HG03571 (cell line): ENCODE measurements at regions not wholly inside any gene's neighbourhood (a gene's known extent, or its start where the extent isn't known, plus 50 kb on each side); places are given as distances from the start of the nearest gene placed in this dataset.
"Not testable (repeated sequence)": the region's sequence is repeated elsewhere in the genome, so short reads cannot be mapped to it uniquely, and the experiment has no call there.

ENCODE experiments used
- ATAC-seq: cut with Tn5 transposase; IDR thresholded peaks from one replicate; pipeline ENCODE4 v1.9.1; 2021; ENCODE audit not compliant: unreplicated experiment

DNA sequence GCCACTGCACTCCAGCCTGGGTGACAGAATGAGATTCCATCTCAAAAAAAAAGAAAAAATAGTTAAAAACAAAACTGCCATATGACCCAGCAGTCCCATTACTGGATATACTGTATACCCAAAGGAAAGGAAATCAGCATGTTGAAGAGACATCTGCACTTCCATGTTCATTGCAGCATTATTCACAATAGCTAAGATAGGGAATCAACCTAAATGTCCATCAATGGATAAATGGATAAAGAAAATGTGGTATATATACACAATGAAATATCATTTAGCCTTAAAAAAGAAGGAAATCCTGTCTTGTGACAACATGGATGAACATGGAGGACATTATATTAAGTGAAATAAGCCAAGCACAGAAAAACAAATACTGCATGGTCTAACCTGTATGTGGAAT lies 160.7 kb downstream of the DUSP6 start:
- ATAC-seq: not testable (repeated sequence)

DNA sequence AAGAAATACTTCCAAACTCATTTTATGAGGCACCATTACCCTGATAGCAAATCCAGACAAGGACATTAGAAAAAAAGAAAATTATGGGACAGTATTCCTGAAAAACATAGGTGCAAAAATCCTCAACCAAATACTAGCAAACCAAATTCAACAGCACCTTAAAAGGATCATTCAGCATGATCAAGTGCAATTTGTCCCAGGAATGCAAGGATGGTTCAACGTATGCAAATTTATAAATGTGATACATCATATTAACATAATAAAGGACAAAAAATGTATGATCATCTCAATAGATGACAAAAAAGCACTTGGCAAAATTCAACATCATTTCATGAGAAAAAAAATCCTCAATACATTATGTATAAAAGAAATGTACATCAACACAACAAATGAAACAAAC lies 162.9 kb downstream of the DUSP6 start:
- no peak for ATAC-seq

DNA sequence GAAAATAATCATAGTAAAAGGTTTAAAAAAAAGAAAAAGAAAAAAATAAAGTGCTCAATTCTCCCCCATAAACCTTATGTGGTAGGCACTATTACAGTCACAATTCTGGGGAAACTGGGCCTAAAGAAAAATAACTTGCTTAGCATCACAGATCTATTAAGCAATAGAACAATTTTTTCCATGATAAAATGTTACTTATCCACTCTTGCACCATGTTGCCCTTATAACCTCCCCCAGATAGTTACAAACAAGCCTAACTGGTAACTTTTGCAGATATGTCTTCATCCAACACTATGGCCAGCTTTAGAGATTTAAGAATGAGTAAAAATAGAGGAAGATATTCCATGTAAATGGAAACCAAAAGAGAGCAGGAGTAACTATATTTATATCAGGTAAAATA lies 164.8 kb downstream of the DUSP6 start:
- no peak for ATAC-seq

DNA sequence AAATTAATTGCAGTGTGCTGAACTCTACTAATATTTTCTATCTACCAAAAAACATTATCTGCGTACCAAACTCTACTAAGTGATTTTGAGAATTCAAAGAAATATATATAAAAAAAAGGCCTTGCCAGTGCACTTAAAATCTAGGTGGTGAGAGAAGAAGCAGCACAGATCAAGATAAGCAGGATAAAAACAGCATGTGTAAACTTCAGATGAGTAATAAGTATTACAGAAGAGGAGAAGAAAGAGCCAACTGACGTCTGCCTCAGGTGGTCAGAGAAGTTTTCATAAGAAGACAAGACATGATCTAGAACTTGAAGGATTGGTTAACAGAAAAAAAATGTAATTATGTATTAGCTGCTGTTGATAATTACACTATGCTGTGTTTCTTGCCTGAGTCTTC lies 166.4 kb downstream of the DUSP6 start:
- ATAC-seq: no peak

DNA sequence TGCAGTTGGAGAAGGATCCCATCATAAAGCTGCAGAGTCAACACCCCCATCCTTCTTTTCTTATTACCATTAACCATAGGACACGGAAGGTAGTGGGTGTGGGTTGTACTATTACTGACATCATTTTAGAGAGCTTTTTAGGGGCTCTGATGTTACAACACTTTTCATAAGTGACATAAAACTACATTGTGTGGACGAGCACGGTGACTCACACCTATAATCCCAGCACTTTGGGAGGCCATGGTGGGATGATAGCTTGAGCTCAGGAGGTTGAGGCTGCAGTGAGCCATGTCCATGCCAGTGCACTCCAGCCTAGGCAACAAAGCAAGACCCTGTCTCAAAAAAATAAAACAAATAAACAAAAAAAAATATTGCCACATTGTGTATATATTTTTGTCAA lies 167.1 kb downstream of the DUSP6 start:
- ATAC-seq: no peak

DNA sequence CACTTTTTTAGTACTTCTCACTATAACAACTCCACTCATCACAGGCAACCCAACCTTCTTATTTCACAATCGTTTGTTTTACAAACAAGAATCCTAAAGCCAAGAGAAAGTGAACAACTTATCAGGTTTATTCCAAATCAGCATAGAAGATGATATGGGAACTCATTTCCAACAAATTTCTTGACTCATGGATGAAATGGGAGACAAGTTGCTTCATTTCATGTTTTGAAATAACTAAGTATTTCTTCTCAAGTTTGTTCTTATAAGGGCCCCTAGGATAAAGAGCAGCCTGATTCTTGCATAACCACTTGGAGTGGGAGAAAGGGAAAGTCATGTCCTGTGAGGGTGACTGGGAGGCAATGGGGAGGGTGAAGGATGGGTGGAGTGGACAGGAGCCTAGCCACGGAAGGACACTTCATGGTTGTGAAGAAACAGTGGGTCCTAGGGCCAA lies 168.3 kb downstream of the DUSP6 start:
- no peak for ATAC-seq

DNA sequence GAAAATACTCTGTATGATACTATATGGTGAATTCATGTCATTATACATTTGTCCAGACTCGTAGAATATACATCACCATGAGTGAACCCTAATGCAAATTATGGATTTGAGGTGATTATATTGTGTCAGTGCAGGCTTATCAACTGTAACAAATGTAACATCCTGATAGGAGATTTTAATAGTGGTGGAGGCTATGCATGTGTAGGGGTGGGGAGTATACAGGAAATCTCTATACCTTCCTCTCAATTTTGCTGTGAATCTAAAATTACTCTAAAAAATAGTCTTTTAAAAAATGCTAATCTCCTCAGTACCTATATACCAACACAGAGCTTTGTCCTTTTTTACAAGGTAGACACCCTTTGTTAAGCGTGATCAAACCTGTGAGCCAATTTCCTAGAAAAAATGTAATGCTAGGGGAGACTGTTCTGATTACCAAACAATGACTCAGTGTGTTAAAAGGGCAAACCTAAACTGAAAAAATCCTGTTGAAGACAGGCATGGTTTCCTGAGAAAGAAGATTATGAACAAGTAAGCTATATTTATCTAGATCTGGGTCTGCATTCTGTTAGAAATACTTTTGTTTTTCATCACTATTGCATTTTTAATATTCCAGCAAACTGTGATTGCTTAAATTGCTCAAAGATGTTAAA lies 170.9 kb downstream of the DUSP6 start:
- no peak for ATAC-seq

DNA sequence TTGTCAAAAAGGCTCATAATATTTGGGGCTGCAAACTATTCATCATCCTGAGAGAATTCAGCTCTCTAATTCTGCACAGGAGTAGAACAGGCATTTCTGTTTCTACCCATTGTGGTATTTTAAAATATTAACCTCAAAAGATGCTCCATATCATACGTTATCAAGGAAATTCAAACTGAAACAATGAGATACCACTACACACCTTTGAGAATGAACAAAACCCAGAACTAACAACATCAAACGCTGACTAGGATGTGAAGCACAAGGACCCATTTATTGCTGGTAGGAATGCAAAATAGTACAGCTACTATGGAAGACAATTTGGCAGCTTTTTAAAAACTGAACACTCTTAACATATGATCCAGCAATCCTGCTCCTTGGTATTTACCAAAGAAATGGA lies 171.8 kb downstream of the DUSP6 start:
- ATAC-seq: no peak

DNA sequence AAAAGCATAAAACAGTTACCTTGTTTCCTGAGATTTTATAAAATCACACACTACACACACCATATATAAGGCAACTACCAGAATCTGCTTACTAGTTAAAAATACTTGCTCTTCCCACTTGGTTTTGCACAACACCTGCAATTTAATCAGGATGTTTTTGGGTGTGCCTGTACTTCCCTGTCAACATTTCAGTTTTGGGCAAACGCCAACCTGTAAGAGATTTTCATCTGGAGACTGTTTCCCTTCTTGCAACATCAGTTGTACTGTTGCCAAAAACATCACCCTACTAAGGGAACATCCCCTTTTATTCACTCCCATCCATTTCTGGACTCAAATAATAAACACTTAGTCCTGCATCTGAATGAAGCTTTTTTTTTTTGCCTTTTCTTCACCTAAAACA lies 172.3 kb downstream of the DUSP6 start:
- no peak for ATAC-seq

DNA sequence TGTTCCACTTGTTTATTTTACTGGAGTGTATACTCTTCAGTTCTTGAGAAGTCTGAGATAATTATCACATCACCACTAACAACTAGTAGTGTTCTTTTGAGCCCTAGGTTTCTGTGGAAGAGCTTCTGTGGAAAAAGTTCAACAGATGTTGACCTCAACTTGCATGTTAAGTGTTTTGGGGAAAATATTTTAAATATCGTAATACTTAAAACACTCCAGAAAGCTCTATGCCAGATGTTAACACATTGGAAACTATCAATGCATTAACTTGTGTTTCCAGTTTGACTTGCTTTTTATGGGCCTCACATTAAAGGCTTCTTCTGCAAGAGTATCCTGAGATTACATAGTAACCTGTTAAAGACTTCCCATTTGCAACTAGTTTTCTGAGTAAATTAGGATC lies 173.1 kb downstream of the DUSP6 start:
- ATAC-seq: no peak

DNA sequence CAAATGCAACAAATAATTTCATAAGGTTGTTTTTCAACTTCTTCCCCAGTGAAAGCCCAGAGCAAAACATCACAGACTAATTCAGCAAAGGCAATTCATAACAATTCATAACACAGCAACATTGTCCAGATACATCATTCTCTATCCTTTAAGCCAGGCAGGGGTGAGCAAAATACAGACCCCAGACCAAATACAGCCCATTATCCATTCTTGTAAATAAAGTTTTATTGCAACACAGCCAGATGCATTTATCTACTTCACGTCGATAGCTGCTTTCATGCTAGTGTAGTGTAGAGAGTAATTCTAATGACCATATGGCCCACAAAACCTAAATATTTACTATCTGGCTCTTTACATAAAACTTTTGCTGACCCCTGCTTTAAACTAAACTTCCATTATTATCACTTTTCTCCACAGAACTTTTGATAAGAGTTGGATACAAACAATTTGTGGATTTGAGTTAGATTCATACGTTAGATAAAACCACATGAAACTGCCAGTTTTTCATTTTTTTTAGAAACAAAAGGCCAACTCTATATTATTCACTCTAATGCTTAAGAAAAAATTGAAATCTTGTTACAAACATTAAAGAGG lies 174.4 kb downstream of the DUSP6 start:
- ATAC-seq: no peak

DNA sequence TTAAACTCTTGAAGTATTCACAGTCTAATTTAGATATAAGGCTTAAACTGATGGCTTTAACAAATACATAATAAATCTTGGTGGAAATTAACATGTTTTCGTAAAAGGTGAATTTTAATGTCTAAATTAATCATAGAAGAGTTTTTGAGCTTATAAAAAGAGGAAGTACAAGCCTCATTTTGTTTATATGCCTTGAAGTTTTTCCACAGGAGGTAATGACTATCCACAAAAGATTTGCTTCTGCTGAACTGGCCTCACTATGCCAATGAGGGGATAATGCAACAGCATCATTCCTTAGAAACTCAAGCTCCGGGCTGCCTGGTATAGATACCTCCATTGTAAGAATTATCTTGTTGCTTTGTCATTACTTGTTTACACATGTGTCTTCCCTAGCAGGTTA lies 175.6 kb downstream of the DUSP6 start:
- ATAC-seq: no peak

DNA sequence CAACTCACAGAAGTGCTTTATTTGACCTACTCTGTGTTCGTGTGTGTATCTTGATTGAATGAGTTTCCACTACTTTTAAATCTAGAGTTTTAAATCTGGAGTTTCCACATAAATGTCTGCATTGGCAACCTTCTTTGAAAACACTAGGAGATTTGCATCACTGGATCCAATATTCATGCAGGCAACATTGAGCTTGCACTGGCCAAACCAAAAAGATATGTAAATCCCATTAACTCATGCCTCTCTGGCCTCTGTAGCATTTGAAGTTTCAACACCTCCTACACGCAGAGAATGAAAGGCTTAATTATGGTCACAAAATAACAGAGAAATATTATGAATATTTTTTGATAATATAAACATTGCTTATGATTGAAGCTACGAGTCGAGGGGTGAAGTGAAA lies 178.6 kb downstream of the DUSP6 start:
- ATAC-seq: no peak

DNA sequence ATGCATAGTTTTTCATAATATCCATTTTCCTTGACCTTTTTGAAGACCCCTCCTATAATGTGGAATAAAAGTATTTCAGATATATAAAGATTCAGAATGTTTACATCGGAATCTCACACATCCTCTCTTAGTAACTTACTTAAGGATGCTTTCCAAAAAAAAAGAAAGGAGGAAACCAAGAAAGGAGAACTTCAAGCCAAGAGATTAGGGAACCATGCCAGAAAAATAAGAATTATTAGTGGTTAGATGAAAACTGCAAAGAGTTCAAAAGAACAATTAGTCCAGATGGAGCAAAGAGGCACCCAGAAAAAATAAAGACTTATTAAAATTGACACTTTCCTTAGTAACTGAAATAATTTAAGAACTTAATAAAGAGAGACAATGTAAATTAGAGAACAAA lies 179.2 kb downstream of the DUSP6 start:
- no peak for ATAC-seq

DNA sequence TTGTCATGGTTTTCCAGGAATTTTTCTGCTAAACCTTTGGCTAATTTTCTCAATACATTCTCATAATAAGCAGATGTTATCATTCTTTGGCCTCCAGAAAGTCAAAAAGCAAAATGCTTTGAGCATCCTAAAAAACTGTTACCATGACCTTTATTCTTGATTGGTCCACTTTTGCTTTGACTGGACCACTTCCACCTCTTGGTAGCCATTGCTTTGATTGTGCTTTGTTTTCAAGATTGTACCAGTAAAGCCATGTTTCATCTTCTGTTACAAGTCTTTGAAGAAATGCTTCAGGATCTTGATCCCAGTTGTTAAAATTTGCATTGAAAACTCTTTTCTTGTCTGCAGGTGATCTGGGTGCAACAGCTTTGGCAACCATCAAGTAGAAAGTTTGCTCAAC lies 180.1 kb downstream of the DUSP6 start:
- ATAC-seq: no peak

DNA sequence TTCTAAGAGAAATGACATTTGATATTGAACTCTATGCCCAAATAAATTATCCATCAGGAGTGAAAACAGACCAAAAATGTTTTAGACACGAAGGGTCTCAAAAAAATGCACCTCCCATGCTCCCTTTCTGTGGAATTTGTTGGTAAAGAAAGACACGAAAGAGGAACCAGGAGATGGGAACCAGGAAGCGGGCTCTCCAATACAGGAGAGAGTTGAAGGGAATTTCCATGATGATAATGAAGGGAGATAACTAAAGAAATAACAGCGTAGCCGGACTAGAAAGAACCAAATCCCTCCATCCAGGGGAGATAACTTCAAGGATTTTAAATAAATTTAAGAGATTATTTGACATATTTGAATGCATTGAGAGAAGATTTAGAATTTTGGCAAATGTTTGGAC lies 183.0 kb downstream of the DUSP6 start:
- ATAC-seq: no peak

DNA sequence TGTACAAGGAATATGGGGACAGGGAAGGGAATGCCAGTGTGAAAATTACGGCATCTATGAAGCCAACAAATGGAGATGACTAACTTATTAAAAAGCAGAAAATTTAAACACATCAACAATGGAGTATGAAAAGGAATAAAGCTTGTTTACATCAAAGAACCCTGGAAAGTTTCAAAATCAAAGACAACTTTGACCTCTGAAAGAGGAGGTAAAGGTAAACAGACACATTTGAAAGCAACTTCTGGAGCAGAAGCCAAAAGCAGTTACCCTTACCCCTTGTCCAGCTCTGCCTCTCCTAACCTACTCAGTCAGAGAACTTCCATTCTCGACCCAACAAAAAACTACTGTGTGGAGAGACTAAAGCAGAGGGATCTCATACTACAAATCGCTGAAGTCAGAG lies 184.3 kb downstream of the DUSP6 start:
- ATAC-seq: no peak

DNA sequence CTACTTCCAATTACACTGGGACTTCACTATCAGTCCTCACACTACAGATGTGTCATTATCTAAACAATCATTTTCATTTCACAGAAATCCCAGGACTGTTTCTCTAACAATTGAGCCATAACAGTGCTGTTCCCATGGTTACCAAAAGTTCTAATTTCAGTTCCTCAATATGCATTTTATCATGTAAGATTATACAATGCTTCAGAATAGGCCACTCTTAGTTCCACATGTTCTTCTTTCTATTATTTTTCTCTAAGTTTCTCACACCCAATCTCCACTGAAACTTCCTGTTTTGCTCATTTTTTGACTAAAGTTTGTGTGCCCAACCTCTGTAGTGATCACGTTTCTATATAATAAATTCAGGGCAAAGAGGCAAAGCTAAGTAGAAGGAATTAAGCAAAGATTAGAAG lies 185.8 kb downstream of the DUSP6 start:
- ATAC-seq: peak; percentile 89

DNA sequence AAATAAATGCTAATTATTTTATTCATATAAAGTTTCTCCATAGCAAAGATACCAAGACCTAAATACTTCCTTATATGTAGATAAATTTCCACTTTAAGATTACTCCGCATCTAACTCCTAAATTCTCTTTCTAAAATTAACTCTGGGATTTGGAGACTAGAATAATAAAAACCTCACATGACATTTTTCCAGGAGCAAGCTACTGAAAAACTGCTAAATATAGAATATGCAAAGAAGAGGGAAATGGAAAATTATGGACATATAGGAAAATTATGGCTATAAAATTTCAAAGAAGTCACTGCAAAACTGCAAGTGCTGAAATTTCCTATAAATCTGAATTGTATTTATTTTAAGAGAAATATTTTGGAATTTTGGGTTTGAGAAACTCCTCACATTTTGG lies 186.2 kb downstream of the DUSP6 start:
- ATAC-seq: no peak

DNA sequence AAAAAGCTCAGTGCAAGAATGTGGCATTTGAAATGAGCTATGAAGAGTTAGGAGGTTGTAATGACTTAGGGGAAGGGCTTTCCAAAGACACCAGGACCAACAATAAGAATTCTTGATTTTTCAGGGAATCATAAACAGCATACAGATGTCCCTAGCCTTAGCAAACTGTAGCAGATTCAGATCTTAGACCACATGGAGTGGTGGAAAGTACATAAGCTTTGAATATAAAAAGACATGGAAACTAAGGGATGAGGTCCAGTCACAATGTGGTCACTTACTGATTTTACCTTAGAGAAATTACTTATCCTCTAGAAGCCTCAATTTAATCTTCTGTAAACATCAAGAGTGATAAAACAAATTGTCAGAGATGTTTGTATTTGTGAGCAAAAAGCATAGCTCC lies 186.6 kb downstream of the DUSP6 start:
- no peak for ATAC-seq

DNA sequence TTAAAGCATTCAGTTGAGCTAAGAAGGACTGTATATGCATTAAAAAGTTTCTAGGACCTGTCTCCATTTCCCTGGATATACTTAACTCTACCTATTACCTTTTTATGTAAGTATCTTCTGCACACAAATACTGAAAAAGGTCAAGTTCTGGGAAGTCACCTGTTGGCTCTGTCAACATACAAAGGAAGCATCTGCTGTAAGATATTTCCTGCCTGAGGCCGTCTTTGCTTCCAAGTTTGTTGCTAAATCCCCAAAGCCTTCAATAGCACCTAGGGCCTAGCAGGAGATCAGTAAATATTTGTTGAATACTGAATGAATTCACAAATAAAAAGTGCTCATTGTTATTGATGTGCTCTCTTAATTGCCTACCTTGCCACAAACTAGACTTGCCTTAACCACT lies 188.4 kb downstream of the DUSP6 start:
- no peak for ATAC-seq

DNA sequence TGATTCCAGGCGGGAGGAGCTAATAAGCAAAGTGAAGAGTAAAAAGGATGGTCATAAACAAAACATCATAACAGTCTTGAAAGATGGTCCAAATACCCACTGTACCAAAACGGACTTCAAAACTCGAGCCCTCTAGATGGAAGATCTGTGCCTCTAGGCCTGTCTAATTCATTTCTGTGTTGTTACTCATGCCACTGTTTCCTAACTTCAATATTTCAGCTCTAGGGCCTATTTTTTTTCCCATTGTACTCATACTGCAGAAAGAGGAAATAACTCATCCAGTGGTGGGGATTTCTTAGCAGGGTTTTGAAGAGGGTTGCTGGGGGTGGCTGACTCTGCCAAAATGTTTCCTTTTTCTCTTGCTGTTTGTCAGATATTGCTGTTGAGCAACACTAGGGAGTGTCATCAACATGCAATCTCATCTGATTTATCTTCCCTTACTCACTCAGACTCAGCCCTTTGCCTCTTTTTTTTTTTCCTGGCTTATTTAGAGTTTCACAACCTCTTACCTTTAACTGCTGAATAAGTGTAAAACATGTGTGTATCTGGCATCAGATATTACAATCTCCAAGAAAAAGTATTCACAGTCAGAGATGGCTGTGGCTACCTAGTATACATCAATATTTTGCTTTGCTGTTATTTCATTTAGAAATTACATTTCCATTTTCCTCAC lies 189.6 kb downstream of the DUSP6 start:
- ATAC-seq: no peak

DNA sequence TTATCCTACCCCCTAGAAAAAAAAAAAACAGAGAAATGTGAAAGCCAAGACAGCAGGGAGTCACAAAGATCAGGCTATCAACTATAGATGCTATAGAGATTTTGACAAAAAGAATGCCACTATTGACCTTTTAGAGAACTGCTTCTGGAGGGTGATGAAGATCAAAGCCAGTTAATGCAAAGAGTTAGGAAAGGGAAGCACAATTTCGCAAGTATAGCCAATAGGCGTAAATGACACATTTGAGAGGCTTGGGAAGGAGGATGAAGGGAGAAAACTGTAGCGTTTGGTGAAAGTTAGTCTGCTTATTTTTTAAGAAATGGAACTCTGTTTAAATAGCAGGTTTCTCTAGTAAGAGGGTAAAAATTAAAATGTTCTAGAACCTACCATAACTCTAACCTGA lies 190.7 kb downstream of the DUSP6 start:
- ATAC-seq: no peak
